ENCODE measurements at regions not wholly inside any gene's neighbourhood (a gene's known extent, or its start where the extent isn't known, plus 50 kb on each side); places are given as distances from the start of the nearest gene placed in this dataset.

- no peaks in the 10 kb centered on the region for H3K9me3 Mint-ChIP-seq
- TF ChIP-seq, protein P1, sequence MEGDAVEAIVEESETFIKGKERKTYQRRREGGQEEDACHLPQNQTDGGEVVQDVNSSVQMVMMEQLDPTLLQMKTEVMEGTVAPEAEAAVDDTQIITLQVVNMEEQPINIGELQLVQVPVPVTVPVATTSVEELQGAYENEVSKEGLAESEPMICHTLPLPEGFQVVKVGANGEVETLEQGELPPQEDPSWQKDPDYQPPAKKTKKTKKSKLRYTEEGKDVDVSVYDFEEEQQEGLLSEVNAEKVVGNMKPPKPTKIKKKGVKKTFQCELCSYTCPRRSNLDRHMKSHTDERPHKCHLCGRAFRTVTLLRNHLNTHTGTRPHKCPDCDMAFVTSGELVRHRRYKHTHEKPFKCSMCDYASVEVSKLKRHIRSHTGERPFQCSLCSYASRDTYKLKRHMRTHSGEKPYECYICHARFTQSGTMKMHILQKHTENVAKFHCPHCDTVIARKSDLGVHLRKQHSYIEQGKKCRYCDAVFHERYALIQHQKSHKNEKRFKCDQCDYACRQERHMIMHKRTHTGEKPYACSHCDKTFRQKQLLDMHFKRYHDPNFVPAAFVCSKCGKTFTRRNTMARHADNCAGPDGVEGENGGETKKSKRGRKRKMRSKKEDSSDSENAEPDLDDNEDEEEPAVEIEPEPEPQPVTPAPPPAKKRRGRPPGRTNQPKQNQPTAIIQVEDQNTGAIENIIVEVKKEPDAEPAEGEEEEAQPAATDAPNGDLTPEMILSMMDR (conservative IDR thresholded peaks at IDR 0.05), result no peak
- H3K4me1 Mint-ChIP-seq (ENCODE audit: unreplicated experiment), result peaks cover 5% of the 10 kb centered on the region
- no peaks in the 10 kb centered on the region for H3K36me3 Mint-ChIP-seq
- no peak overlapping the region for H3K4me3 Mint-ChIP-seq
- DNase-seq (ENCODE audit: extremely low spot score, unreplicated experiment), result no peak
- H3K27me3 Mint-ChIP-seq, result peaks cover 23% of the 10 kb centered on the region
- no peak overlapping the region for H3K27ac Mint-ChIP-seq
Observed at GRCh38 chr11:115893461-115894099, 389.4 kb upstream of the CADM1 start.

DNA sequence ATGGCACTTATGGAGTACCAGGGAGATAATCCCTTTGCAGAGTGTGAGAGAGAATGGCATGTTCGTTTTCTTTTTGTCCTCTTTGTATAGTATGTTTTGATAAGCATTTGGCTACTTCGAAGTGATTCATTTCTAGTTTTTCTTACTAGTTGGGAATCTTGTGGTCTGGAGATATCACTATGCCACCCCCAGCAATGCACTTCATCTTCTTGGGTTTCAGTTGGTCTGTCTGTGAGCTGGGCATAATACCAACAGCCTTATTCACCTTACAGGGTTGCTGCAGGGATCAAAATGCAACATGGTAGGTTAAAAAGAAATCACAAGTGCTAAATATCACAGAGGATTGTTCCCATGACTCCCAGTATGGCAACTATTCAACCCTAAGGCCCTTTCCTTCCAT is 387.8 kb upstream of the CADM1 start:
- TF ChIP-seq, protein P1 (conservative IDR thresholded peaks at IDR 0.05), result no peak
- H3K4me3 Mint-ChIP-seq, result no peak overlapping the region
- H3K27ac Mint-ChIP-seq, result no peak overlapping the region
- H3K36me3 Mint-ChIP-seq, result no peaks in the 10 kb centered on the region
- H3K9me3 Mint-ChIP-seq, result no peaks in the 10 kb centered on the region
- peaks cover 24% of the 10 kb centered on the region for H3K27me3 Mint-ChIP-seq
- no peak for DNase-seq (ENCODE audit: extremely low spot score, unreplicated experiment)
- H3K4me1 Mint-ChIP-seq (ENCODE audit: unreplicated experiment), result peaks cover 16% of the 10 kb centered on the region

DNA sequence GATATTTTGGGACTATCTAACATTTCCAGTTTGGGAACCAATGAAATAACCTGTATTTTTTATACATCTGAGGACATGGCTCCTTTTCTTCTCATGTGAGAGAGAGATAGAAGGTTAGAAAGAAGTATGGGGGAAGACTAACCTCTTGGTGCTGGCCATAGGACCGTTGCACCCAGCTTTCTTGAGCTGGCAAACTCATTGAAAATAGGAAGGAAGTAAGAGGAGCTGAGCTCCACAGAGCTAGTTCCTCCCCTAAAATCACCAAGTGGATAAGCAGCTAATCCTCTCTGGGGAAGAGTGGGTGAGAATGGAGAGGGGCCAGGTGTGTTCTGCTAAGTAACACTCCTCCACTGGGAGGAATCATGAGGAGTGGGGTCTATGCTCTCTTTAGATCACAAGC is 387.4 kb upstream of the CADM1 start:
- Mint-ChIP-seq H3K27ac (no peak overlapping the region), H3K27me3 (peaks cover 24% of the 10 kb centered on the region), H3K9me3 (no peaks in the 10 kb centered on the region), H3K4me3 (no peak overlapping the region), H3K4me1 (ENCODE audit: unreplicated experiment) (peaks cover 16% of the 10 kb centered on the region), H3K36me3 (no peaks in the 10 kb centered on the region)
- no peak for DNase-seq (ENCODE audit: extremely low spot score, unreplicated experiment)
- TF ChIP-seq, protein P1 (conservative IDR thresholded peaks at IDR 0.05), result no peak

DNA sequence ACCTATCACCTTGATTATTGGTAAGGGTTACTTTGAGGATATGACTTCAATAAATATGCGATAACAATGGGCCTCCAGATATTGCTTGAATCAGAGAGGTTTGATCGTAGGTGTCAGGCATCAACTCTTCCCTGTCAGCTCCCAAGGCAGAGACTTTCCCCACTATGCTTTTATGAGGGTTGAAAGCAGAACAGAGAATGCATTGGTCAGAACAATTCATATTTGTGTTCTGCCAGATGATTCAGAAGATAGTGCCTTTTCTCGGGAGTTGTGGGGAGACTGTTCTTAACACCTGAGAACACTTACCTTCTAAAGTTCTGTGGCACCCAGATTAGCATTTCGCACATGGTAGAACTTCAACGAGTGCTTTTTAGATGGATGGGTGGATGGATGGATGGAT is 386.3 kb upstream of the CADM1 start:
- peaks cover 23% of the 10 kb centered on the region for H3K4me1 Mint-ChIP-seq (ENCODE audit: unreplicated experiment)
- no peak overlapping the region for H3K4me3 Mint-ChIP-seq
- TF ChIP-seq, protein P1 (conservative IDR thresholded peaks at IDR 0.05), result no peak
- H3K27me3 Mint-ChIP-seq, result peaks cover 24% of the 10 kb centered on the region
- no peaks in the 10 kb centered on the region for H3K9me3 Mint-ChIP-seq
- no peaks in the 10 kb centered on the region for H3K36me3 Mint-ChIP-seq
- no peak overlapping the region for H3K27ac Mint-ChIP-seq
- DNase-seq (ENCODE audit: extremely low spot score, unreplicated experiment), result no peak

DNA sequence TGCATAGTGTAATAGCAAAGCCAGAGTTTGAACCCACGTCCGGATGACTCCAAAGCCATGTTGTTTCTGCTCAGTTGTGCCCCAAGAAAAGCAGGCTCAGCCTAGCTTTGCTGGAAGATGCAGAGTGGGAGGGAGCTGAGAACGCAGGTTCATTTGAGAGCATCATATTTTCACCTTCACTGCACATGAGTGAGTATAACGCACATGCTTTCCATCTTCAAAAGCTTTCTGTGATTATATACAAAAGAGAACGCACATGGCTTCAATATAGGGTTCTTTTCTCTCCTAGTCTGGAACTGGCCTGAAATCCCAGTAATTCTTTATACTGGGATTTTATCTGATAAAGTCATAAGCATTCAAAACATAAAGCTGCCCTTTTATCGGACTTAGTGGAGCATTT is 385.5 kb upstream of the CADM1 start:
- H3K27me3 Mint-ChIP-seq, result peaks cover 27% of the 10 kb centered on the region
- H3K36me3 Mint-ChIP-seq, result no peaks in the 10 kb centered on the region
- TF ChIP-seq, protein P1 (conservative IDR thresholded peaks at IDR 0.05), result no peak
- H3K27ac Mint-ChIP-seq, result no peak overlapping the region
- H3K4me1 Mint-ChIP-seq (ENCODE audit: unreplicated experiment), result peaks cover 31% of the 10 kb centered on the region
- DNase-seq (ENCODE audit: extremely low spot score, unreplicated experiment), result no peak
- no peak overlapping the region for H3K4me3 Mint-ChIP-seq
- H3K9me3 Mint-ChIP-seq, result no peaks in the 10 kb centered on the region

DNA sequence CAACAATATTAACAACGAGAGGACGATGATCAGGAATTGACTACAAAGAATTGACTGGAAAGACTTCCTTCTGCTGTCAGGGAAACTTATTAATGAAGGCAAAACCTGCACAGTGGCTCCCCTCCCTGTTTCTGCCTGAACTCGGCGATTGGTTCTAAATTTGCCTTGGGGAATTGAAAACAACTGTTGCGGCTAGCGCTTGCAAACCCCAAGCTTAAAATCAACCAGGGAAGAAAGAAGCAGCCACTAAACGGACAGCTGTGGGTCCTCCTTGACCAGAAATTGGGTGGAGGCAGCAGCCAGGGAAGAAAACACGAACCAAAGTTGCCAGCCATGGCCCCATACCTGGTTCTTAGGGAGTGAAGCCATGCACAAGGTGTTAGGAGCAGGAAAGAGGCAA is 383.5 kb upstream of the CADM1 start:
- Mint-ChIP-seq H3K4me1 (ENCODE audit: unreplicated experiment) (peaks cover 34% of the 10 kb centered on the region), H3K9me3 (no peaks in the 10 kb centered on the region), H3K27ac (no peak overlapping the region), H3K4me3 (no peak overlapping the region), H3K27me3 (peaks cover 20% of the 10 kb centered on the region), H3K36me3 (no peaks in the 10 kb centered on the region)
- TF ChIP-seq, protein P1 (conservative IDR thresholded peaks at IDR 0.05), result no peak
- DNase-seq (ENCODE audit: extremely low spot score, unreplicated experiment), result no peak

All from type B pancreatic cell (in vitro differentiated cells).